Endothelial cell (in vitro differentiated cells): ENCODE measurements at regions not wholly inside any gene's neighbourhood (a gene's known extent, or its start where the extent isn't known, plus 50 kb on each side); places are given as distances from the start of the nearest gene placed in this dataset.

Source experiments
- DNase-seq: peaks from one replicate; pipeline ENCODE4 v3.0.0; 2021; ENCODE audit warnings: low spot score
- H3K27ac Mint-ChIP-seq: one replicate; pipeline ENCODE4 v1.8.0; 2021; ENCODE audit warnings: mixed read lengths, inconsistent platforms; ENCODE audit not compliant: unreplicated experiment
- H3K27me3 Mint-ChIP-seq: one replicate; pipeline ENCODE4 v1.8.0; 2021; ENCODE audit warnings: mild to moderate bottlenecking, moderate library complexity, mixed read lengths, inconsistent platforms; ENCODE audit not compliant: unreplicated experiment
- H3K36me3 Mint-ChIP-seq: one replicate; pipeline ENCODE4 v1.8.0; 2021; ENCODE audit warnings: mild to moderate bottlenecking, low read depth, mixed read lengths, inconsistent platforms; ENCODE audit not compliant: unreplicated experiment
- H3K4me1 Mint-ChIP-seq: one replicate; pipeline ENCODE4 v1.8.0; 2021; ENCODE audit warnings: mild to moderate bottlenecking, mixed read lengths, inconsistent platforms; ENCODE audit not compliant: unreplicated experiment
- H3K4me3 Mint-ChIP-seq: one replicate; pipeline ENCODE4 v1.8.0; 2021; ENCODE audit warnings: mild to moderate bottlenecking, mixed read lengths, inconsistent platforms; ENCODE audit not compliant: unreplicated experiment
- H3K9me3 Mint-ChIP-seq: one replicate; pipeline ENCODE4 v1.8.0; 2021; ENCODE audit warnings: mixed read lengths, inconsistent platforms; ENCODE audit not compliant: unreplicated experiment
- CTCF ChIP-seq: fragments of 200-600 bp; sonication (generic); IDR thresholded peaks from one replicate; pipeline ENCODE4 v1.5.0; 2021; ENCODE audit warnings: antibody characterized with exemption; ENCODE audit not compliant: unreplicated experiment

GRCh38 chr14:80127466-80127865, 83.8 kb downstream of the DIO2 start:
- TF ChIP-seq CTCF: no peak
- no peaks in the 10 kb centered on the region for H3K36me3 Mint-ChIP-seq
- H3K9me3 Mint-ChIP-seq: no peaks in the 10 kb centered on the region

GRCh38 chr14:80124794-80125193, 86.5 kb downstream of the DIO2 start:
- Mint-ChIP-seq H3K36me3 (no peaks in the 10 kb centered on the region), H3K9me3 (no peaks in the 10 kb centered on the region), H3K4me1 (no peaks in the 10 kb centered on the region), H3K4me3 (no peak overlapping the region), H3K27ac (no peak overlapping the region), H3K27me3 (no peaks in the 10 kb centered on the region)
- TF ChIP-seq CTCF: no peak
- DNase-seq: no peak

More at GRCh38 chr14:80127466-80127865, 83.8 kb downstream of the DIO2 start:
- Mint-ChIP-seq H3K27me3 (no peaks in the 10 kb centered on the region), H3K4me1 (no peaks in the 10 kb centered on the region), H3K4me3 (no peak overlapping the region), H3K27ac (no peak overlapping the region)
- no peak for DNase-seq

- no peaks in the 10 kb centered on the region for H3K4me1 Mint-ChIP-seq
- TF ChIP-seq CTCF: no peak
- no peak for DNase-seq
- H3K27me3 Mint-ChIP-seq: no peaks in the 10 kb centered on the region
- H3K4me3 Mint-ChIP-seq: no peak overlapping the region
- no peaks in the 10 kb centered on the region for H3K36me3 Mint-ChIP-seq
- no peak overlapping the region for H3K27ac Mint-ChIP-seq
- H3K9me3 Mint-ChIP-seq: no peaks in the 10 kb centered on the region
Observed at GRCh38 chr14:80117876-80118275, 93.4 kb downstream of the DIO2 start.

GRCh38 chr14:80116157-80116556, 95.1 kb downstream of the DIO2 start:
- H3K9me3 Mint-ChIP-seq: no peaks in the 10 kb centered on the region
- no peak for DNase-seq
- no peaks in the 10 kb centered on the region for H3K27me3 Mint-ChIP-seq
- no peak overlapping the region for H3K27ac Mint-ChIP-seq
- TF ChIP-seq CTCF: no peak
- H3K36me3 Mint-ChIP-seq: no peaks in the 10 kb centered on the region
- H3K4me1 Mint-ChIP-seq: no peaks in the 10 kb centered on the region
- H3K4me3 Mint-ChIP-seq: no peak overlapping the region

GRCh38 chr14:80110721-80111120, 100.6 kb downstream of the DIO2 start:
- Mint-ChIP-seq H3K4me3 (no peak overlapping the region), H3K27ac (no peak overlapping the region), H3K9me3 (no peaks in the 10 kb centered on the region), H3K27me3 (no peaks in the 10 kb centered on the region), H3K36me3 (no peaks in the 10 kb centered on the region), H3K4me1 (no peaks in the 10 kb centered on the region)
- no peak for TF ChIP-seq CTCF
- no peak for DNase-seq
